ENCODE measurements at regions not wholly inside any gene's neighbourhood (a gene's known extent, or its start where the extent isn't known, plus 50 kb on each side); places are given as distances from the start of the nearest gene placed in this dataset.

DNA sequence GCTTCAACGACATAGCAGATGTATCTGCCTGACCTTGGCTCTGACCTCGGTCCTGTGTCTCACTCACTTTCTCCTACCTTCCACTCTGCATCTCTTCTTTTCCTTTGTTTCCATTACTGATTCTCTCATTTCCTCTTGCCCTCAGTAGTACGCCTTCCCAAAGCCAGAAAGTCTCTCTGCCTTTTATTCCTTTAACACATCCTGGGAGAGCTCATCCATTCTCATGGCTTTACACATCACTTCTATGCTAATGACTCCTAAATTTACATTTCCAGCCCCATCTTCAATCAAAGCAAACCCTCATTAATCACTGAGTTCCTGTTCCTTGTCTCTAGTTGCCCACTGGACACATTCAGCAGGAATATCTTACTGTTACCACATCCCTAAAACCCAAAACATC is 938.6 kb downstream of the NTRK3 start:
- H3K36me3 Mint-ChIP-seq (ENCODE audit: insufficient read depth), result no peaks in the 10 kb centered on the region
- H3K27ac Mint-ChIP-seq, result no peak overlapping the region
- H3K27me3 Mint-ChIP-seq, result peaks cover 0 to 10% of the 10 kb centered on the region in 2 donors
- DNase-seq (no peak), ATAC-seq (replicated peaks) (no peak)
- H3K4me3 Mint-ChIP-seq, result no peak overlapping the region
- peaks cover 0 to 2% of the 10 kb centered on the region in 2 donors for H3K9me3 Mint-ChIP-seq
- no peaks in the 10 kb centered on the region for H3K4me1 Mint-ChIP-seq (ENCODE audit: low read depth in 2 of 2)

DNA sequence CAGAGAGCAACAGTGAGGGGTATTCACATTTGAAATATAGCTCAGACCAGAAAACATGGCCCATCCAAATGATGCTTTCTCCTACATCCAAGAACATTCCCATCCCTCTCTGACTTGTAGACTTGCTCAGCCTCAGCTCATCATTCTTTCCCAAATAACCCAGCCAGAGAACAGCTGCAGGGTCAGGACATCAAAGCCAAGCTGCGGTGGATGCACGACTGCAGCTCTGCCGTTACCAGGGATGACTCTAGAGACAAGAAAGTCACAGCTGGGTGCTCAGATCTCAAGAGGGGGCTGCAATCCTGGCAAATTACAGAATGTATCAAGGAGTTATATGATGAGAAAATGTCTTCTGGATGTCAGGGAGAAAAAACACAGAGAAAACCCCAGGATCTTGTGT is 944.3 kb downstream of the NTRK3 start:
- Mint-ChIP-seq H3K4me1 (ENCODE audit: low read depth in 2 of 2) (no peaks in the 10 kb centered on the region), H3K27me3 (peaks cover 0 to 18% of the 10 kb centered on the region in 2 donors), H3K27ac (no peak overlapping the region), H3K9me3 (no peaks in the 10 kb centered on the region), H3K4me3 (no peak overlapping the region), H3K36me3 (ENCODE audit: insufficient read depth) (no peaks in the 10 kb centered on the region)
- DNase-seq (no peak), ATAC-seq (replicated peaks) (no peak)

DNA sequence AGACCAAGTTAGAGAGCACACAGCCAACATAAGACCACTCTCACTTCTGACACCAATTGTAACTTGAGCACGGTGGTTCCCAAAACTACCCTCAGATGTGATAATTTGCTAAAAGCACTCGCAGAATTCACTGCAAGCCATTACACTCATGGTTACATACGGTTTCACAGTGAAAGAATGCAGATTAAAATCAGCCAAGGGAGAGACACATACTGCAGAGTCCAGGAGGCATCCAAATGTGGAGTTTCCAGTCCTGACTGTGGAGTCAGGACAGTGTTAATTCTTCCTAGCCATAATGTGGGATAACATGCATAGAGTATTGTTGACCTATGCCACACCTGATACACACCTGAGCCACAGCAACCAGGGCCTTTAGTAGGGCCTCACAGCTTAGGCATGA is 956.4 kb downstream of the NTRK3 start:
- DNase-seq, result no peak
- no peaks in the 10 kb centered on the region for H3K9me3 Mint-ChIP-seq

DNA sequence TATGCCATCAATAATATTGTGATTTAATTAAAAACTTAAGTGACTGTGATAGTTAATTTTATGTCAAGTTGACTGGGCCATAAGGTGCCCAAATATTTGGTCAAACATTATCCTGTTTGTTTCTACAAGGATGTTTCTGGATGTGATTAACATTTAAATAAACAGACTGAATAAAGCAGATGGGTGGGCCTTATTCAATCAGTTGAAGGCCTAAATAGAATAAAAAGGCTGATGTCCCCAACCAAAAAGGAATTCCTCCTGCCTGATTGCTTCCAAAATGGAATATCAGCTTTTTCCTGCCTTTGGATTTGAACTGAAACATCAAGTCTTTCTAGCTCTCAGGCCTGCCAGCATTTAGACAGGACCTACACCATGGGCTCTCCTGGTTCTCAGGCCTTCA is 961.7 kb downstream of the NTRK3 start:
- DNase-seq (no peak), ATAC-seq (replicated peaks) (no peak)
- no peaks in the 10 kb centered on the region for H3K4me1 Mint-ChIP-seq (ENCODE audit: low read depth in 2 of 2)
- H3K36me3 Mint-ChIP-seq (ENCODE audit: insufficient read depth), result no peaks in the 10 kb centered on the region
- peaks cover 0 to 8% of the 10 kb centered on the region in 2 donors for H3K27me3 Mint-ChIP-seq
- H3K27ac Mint-ChIP-seq, result no peak overlapping the region
- H3K4me3 Mint-ChIP-seq, result no peak overlapping the region
- no peaks in the 10 kb centered on the region for H3K9me3 Mint-ChIP-seq

More for the DNA sequence above, 956.4 kb downstream of the NTRK3 start:
- Mint-ChIP-seq H3K4me3 (no peak overlapping the region), H3K27ac (no peak overlapping the region), H3K27me3 (no peaks in the 10 kb centered on the region), H3K4me1 (ENCODE audit: low read depth in 2 of 2) (no peaks in the 10 kb centered on the region), H3K36me3 (ENCODE audit: insufficient read depth) (no peaks in the 10 kb centered on the region)
- ATAC-seq (replicated peaks), result no peak

DNA sequence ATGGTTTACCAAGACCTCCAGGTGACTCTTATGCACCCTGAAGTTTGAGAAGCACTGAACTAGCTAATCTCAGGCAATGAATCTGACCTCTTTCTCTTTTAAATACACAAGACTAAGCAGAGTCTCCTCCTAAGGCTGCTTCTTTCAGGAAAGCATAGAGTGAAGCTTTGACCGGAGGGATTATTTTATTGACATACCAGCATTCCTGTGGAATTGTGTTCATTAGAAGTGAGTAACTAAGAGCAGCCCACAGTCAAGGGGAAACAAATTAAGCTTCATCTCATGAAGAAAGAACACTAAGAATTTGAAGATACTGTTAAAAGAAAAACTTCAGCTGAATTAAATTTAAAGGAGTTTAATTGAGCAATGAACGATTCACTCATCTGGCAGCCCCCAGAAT is 963.5 kb downstream of the NTRK3 start:
- Mint-ChIP-seq H3K4me3 (no peak overlapping the region), H3K36me3 (ENCODE audit: insufficient read depth) (no peaks in the 10 kb centered on the region), H3K4me1 (ENCODE audit: low read depth in 2 of 2) (no peaks in the 10 kb centered on the region), H3K9me3 (no peaks in the 10 kb centered on the region), H3K27me3 (peaks cover 0 to 8% of the 10 kb centered on the region in 2 donors), H3K27ac (no peak overlapping the region)
- DNase-seq (no peak), ATAC-seq (replicated peaks) (no peak)

DNA sequence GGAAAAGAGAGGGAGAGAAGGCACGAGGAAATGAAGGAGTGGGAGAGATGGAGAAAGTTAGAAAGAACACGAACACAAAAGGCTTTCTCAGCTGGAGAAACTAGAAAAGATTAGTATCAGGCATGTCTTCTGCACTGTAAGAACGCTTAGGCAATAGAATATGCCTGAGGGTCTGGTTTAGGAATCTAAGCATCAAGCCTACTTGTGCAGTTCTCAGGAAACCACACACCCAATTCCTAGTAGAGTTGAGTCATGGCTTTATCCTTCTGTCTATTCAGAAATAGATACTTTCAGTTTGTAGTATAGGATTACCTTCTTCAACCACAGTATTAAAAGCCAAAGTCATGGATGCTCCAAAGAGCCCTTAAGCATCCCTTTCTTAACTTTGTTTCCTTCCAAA is 969.4 kb downstream of the NTRK3 start:
- Mint-ChIP-seq H3K27ac (no peak overlapping the region), H3K4me3 (no peak overlapping the region), H3K9me3 (peaks cover 0 to 2% of the 10 kb centered on the region in 2 donors), H3K36me3 (ENCODE audit: insufficient read depth) (no peaks in the 10 kb centered on the region), H3K4me1 (ENCODE audit: low read depth in 2 of 2) (no peaks in the 10 kb centered on the region), H3K27me3 (peaks cover 0 to 7% of the 10 kb centered on the region in 2 donors)
- no peak for ATAC-seq (replicated peaks)
- no peak for DNase-seq

DNA sequence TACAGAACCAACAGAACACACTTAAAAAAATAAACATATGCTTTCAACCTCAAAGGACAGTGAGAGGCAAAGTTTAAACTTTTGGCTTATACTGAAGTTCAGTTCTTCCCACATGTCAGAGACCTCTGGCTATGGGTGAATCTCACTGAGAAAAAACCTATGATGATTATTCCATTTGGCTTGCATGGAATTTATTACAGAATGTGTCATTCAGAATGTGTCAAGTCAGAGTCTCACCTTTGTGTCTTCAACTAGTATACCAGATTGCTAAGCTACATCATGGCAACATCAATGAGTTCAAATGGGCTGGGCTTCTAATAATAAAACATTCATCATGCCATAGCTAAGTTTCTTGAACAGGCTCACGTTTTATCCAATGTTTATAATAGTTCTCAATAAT is 987.0 kb downstream of the NTRK3 start:
- Mint-ChIP-seq H3K4me1 (ENCODE audit: low read depth in 2 of 2) (no peaks in the 10 kb centered on the region), H3K36me3 (ENCODE audit: insufficient read depth) (no peaks in the 10 kb centered on the region), H3K4me3 (no peak overlapping the region), H3K27me3 (no peaks in the 10 kb centered on the region), H3K27ac (no peak overlapping the region), H3K9me3 (peaks cover 0 to 2% of the 10 kb centered on the region in 2 donors)
- DNase-seq, result no peak
- no peak for ATAC-seq (replicated peaks)

DNA sequence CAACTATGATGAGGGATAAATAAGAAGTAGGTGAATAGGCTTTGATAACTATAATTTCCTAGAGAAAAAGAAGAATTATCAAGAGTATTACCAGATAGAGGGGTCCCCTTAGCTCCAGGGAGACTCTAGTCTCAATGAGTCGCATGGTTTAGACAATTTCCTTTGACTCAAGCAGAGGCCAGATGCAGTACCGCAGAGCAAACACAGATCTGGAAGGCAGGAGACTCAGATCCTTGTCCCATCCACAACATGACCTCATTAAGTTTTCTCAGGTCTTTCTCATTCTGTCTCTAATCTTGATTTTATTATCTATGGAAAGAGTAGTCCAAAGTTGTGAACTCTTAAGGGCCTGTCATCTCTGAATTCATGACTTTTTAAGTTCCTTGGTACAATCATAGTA is 987.9 kb downstream of the NTRK3 start:
- peaks cover 0 to 2% of the 10 kb centered on the region in 2 donors for H3K9me3 Mint-ChIP-seq

DNA sequence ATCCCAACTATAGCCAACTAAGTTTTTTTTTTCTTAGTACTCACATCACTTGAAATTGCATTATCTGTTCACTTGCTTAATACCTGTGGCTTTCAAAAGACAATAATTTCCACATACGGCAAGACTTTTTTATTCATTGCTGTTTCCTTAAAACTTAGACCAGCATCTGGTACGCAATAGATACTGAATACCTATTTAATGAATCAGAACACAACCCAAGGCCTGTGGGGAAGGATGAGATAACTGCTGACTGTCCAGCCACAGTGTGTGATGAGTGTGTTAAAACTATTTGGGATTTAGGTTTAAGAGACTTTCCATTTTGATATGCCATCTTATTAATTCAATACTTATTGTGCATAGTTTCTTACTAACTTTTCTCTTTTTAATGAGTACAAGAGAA is 988.7 kb downstream of the NTRK3 start:
- ATAC-seq (replicated peaks) (no peak), DNase-seq (no peak)
- Mint-ChIP-seq H3K4me3 (no peak overlapping the region), H3K36me3 (ENCODE audit: insufficient read depth) (no peaks in the 10 kb centered on the region), H3K9me3 (peaks cover 0 to 6% of the 10 kb centered on the region in 2 donors), H3K27ac (no peak overlapping the region), H3K4me1 (ENCODE audit: low read depth in 2 of 2) (no peaks in the 10 kb centered on the region), H3K27me3 (peaks cover 5 to 6% of the 10 kb centered on the region in 2 donors)

More for the DNA sequence above, 987.9 kb downstream of the NTRK3 start:
- Mint-ChIP-seq H3K4me1 (ENCODE audit: low read depth in 2 of 2) (no peaks in the 10 kb centered on the region), H3K4me3 (no peak overlapping the region), H3K27ac (no peak overlapping the region), H3K36me3 (ENCODE audit: insufficient read depth) (no peaks in the 10 kb centered on the region), H3K27me3 (no peaks in the 10 kb centered on the region)
- ATAC-seq (replicated peaks) (no peak), DNase-seq (no peak)

DNA sequence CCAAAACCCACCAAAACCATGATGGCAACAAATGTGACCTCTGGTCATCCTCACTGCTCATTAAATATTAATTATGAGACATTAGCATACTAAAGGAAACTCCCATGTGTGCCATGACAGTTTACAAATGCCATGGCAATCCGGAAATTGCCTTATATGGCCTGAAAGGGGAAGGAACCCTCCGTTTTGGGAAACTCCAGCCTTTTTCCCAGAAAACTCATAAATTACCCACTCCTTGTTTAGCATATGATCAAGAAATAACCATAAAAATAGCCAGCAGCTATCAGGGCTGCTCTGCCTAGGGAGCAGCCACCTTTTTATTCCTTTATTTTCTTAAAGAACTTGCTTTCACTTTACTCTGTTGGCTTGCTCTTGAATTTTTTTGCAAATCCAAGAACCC is 992.7 kb downstream of the NTRK3 start:
- Mint-ChIP-seq H3K27me3 (peaks cover 5 to 12% of the 10 kb centered on the region in 2 donors), H3K9me3 (peaks cover 0 to 8% of the 10 kb centered on the region in 2 donors), H3K36me3 (ENCODE audit: insufficient read depth) (no peaks in the 10 kb centered on the region), H3K4me1 (ENCODE audit: low read depth in 2 of 2) (no peaks in the 10 kb centered on the region), H3K4me3 (no peak overlapping the region), H3K27ac (no peak overlapping the region)
- ATAC-seq (replicated peaks) (no peak), DNase-seq (no peak)

DNA sequence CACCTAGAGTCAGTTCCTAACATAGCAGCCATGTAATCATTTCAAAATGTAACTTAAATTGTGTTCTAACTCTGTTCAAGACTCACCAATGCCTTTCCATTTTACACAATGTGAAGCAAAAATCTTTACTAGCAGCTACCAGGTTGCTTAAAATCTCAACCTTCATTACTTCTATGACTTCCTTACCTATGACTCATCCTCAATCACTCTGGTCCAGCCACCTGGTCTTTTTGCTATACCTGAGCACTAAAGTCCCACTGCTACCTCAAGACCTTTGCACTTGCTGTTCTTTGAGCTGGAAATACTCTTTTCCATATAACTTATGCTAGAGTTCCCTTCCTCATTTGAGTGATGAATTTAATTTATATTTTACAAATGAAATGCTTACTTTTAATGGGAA is 993.2 kb downstream of the NTRK3 start:
- Mint-ChIP-seq H3K9me3 (peaks cover 0 to 8% of the 10 kb centered on the region in 2 donors), H3K27ac (no peak overlapping the region), H3K4me1 (ENCODE audit: low read depth in 2 of 2) (no peaks in the 10 kb centered on the region), H3K4me3 (no peak overlapping the region), H3K36me3 (ENCODE audit: insufficient read depth) (no peaks in the 10 kb centered on the region), H3K27me3 (peaks cover 5 to 12% of the 10 kb centered on the region in 2 donors)
- ATAC-seq (replicated peaks) (no peak), DNase-seq (no peak)

DNA sequence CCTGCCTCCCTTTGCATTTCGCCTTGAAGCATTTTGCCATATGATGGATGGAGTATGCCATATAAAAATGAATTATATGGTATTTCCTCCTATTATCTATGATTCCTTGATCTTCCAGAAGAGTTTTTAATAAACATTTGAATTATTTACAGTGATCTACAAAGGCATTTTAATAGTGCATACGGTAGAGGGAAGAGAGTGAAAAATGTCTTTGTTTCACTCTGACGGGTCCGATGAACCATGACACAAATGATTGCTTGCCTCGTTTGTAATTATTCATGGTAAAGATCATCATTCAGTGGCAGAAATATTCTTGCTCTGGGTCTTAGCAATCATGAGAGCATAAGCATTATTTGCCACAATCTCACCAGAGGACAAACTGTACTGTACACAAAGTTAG is 1010.9 kb downstream of the NTRK3 start:
- H3K4me1 Mint-ChIP-seq (ENCODE audit: low read depth in 2 of 2), result no peaks in the 10 kb centered on the region
- H3K36me3 Mint-ChIP-seq (ENCODE audit: insufficient read depth), result no peaks in the 10 kb centered on the region
- no peak for ATAC-seq (replicated peaks)
- no peak for DNase-seq
- H3K27ac Mint-ChIP-seq, result no peak overlapping the region
- no peak overlapping the region for H3K4me3 Mint-ChIP-seq
- H3K27me3 Mint-ChIP-seq, result no peaks in the 10 kb centered on the region
- peaks cover 0 to 3% of the 10 kb centered on the region in 2 donors for H3K9me3 Mint-ChIP-seq

DNA sequence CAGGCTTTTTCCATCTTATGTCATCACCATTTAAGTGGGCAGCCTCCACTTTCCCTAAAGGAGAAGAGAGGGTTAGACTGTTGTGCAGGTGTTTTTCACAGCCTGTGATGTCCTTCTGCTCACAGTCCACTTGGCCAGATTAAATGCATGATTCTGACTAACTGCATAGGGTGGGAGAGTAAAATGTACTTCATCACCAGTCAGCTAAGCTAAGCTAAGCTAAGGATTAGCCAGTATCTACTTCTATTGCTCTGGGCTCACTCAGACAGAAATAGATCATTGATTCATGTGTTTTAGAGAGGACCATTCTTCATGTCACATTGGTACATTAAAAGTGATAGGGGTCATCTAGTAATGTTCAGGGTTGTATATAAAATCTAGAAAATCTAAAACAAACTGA is 1013.1 kb downstream of the NTRK3 start:
- no peaks in the 10 kb centered on the region for H3K9me3 Mint-ChIP-seq
- DNase-seq, result no peak
- peaks cover 0 to 17% of the 10 kb centered on the region in 2 donors for H3K27me3 Mint-ChIP-seq
- ATAC-seq (replicated peaks), result no peak
- H3K4me3 Mint-ChIP-seq, result no peak overlapping the region
- H3K27ac Mint-ChIP-seq, result no peak overlapping the region
- H3K4me1 Mint-ChIP-seq (ENCODE audit: low read depth in 2 of 2), result no peaks in the 10 kb centered on the region
- H3K36me3 Mint-ChIP-seq (ENCODE audit: insufficient read depth), result no peaks in the 10 kb centered on the region

DNA sequence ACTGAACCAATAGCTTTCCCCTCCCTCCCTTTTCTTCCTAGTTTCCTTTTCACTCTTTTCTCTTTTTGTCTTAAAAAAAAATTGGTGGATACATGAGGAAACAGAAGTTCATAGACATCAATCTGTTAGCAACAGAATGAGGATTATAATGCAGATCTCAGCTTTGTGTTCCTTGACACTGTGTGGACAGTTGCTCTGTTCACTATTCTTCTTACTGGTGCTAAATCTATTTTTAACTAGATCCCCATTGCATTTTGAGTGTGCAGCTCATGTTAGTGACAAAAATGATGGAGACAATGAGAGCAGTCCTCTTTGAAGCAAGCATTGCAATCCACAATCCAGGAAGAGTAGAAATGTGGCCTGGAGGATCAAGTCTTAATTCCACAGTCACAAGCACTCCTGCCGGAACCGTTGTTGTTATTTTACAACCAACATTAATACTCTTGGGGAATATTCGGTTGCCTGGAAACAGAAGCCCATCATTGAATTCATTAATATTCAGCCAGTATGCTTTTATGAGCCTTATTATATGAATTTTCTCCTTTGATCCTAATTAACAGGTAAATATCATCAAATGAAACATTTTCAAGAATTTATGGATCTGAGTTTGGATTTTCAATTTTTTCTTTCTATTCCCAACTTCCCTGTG is 1016.8 kb downstream of the NTRK3 start:
- H3K36me3 Mint-ChIP-seq (ENCODE audit: insufficient read depth), result no peaks in the 10 kb centered on the region
- DNase-seq (no peak), ATAC-seq (replicated peaks) (no peak)
- H3K4me1 Mint-ChIP-seq (ENCODE audit: low read depth in 2 of 2), result no peaks in the 10 kb centered on the region
- no peak overlapping the region for H3K27ac Mint-ChIP-seq
- H3K4me3 Mint-ChIP-seq, result no peak overlapping the region
- no peaks in the 10 kb centered on the region for H3K9me3 Mint-ChIP-seq
- peaks cover 0 to 17% of the 10 kb centered on the region in 2 donors for H3K27me3 Mint-ChIP-seq

All from effector memory CD8-positive, alpha-beta T cell (primary cell).